Right atrium auricular region (tissue), 2 donors: ENCODE measurements at regions not wholly inside any gene's neighbourhood (a gene's known extent, or its start where the extent isn't known, plus 50 kb on each side); places are given as distances from the start of the nearest gene placed in this dataset.

Experiments used
- DNase-seq: peaks from one replicate; pipeline ENCODE4 v3.0.0-alpha.2; 2019; ENCODE audit warnings: low spot score
- H3K27ac ChIP-seq, 2 donors: fragments of 200-600 bp; sonication (generic); 1 replicate in 1 of 2; 2 replicates in 1 of 2; pipeline ENCODE4 v1.5.1; 2016 to 2019
- H3K27me3 ChIP-seq, 2 donors: fragments of 200-600 bp; sonication (generic); one replicate each; pipeline versions ENCODE4 v1.5.1 to v1.6.0; 2017 to 2019
- H3K36me3 ChIP-seq: fragments of 200-600 bp; sonication (generic); one replicate; pipeline ENCODE4 v1.5.1; 2016
- H3K4me1 ChIP-seq, 2 donors: fragments of 200-600 bp; sonication (generic); one replicate each; pipeline versions ENCODE4 v1.5.1 to v1.6.0; 2017 to 2019
- H3K4me3 ChIP-seq, 2 donors: fragments of 200-600 bp; sonication (generic); 1 replicate in 1 of 2; 2 replicates in 1 of 2; pipeline ENCODE4 v1.5.1; 2017 to 2019; ENCODE audit warnings: mild to moderate bottlenecking in 1 of 2, moderate library complexity in 1 of 2
- H3K9me3 ChIP-seq, 2 donors: fragments of 200-600 bp; sonication (generic); one replicate each; pipeline ENCODE4 v1.5.1; 2019
- CTCF ChIP-seq, 2 donors: fragments of 200-600 bp; sonication (generic); IDR thresholded peaks; one replicate each; pipeline ENCODE4 v1.5.1; 2019; ENCODE audit warnings: antibody characterized with exemption in 2 of 2

DNA sequence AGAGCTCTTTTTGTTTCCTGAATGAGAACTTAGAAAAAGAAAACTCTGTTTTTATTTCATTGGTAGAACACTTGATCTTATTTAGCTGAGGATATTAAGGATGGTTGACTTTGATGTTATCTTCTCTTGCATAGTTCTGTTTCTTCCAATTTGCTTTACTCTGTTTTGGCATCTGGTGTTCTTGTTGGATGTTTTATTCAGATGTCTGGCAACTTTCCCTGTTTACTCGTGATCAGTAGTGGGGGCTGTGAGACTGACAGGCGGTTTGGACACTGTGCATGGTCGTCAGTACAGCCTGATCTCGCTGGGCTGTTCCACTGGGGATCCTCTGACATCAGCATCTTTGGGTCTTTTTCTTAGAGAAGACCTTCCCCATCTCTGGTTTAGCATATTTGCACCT, 100.1 kb downstream of the TSN start:
- no peak for TF ChIP-seq CTCF (IDR thresholded peaks at IDR 0.05)
- no peaks in the 10 kb centered on the region for H3K4me1 ChIP-seq
- no peaks in the 10 kb centered on the region for H3K9me3 ChIP-seq
- no peaks in the 10 kb centered on the region for H3K36me3 ChIP-seq
- no peak overlapping the region for H3K27ac ChIP-seq
- no peak for DNase-seq
- H3K4me3 ChIP-seq, result no peak overlapping the region
- H3K27me3 ChIP-seq, result no peaks in the 10 kb centered on the region

GRCh38 chr2:121856360-121856759, 100.9 kb downstream of the TSN start:
- Histone ChIP-seq H3K27me3 (no peaks in the 10 kb centered on the region), H3K9me3 (no peaks in the 10 kb centered on the region), H3K27ac (no peak overlapping the region), H3K36me3 (no peaks in the 10 kb centered on the region), H3K4me3 (no peak overlapping the region), H3K4me1 (no peaks in the 10 kb centered on the region)
- no peak for DNase-seq
- TF ChIP-seq CTCF (IDR thresholded peaks at IDR 0.05), result no peak

DNA sequence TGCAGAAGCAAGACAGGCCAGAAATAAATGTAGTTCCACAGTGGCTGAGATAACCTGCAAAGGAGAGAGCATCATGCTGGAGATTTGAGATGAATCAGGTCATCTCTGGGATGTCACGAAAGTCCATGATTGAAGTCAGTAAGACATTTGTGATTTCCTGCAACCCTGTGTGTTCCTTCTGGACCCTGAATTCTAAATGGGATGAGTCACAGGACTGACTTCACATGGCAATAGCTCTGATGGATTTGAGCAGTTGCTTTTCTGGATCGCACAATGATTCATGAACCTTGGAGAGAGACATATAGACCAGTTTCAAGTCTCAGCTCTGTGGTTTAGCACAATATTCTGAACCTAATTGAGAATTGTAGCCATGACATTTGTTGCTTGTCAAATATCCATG, 102.9 kb downstream of the TSN start:
- H3K27ac ChIP-seq, result no peak overlapping the region
- H3K4me3 ChIP-seq, result no peak overlapping the region
- no peak for TF ChIP-seq CTCF (IDR thresholded peaks at IDR 0.05)
- no peaks in the 10 kb centered on the region for H3K27me3 ChIP-seq
- DNase-seq, result no peak
- no peaks in the 10 kb centered on the region for H3K36me3 ChIP-seq
- H3K4me1 ChIP-seq, result no peaks in the 10 kb centered on the region
- no peaks in the 10 kb centered on the region for H3K9me3 ChIP-seq

DNA sequence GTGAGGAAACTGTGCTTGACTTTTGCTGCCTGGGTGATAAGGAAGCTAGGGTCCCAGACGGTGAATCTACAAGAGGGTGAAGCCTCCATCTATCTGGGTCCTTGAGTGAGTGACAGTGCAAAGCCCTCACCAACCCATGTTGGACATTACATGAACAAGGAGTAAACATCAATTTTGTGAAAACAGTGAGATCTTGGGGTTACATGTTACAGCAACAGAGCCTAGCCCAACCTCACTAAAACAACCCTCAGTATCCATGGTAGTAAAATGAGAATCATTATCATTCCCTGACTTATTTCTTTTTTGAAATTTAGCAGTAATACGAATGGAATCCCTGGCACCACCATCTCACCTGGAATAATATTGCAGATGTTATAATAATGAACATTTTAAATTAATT, 103.4 kb downstream of the TSN start:
- DNase-seq, result no peak

DNA sequence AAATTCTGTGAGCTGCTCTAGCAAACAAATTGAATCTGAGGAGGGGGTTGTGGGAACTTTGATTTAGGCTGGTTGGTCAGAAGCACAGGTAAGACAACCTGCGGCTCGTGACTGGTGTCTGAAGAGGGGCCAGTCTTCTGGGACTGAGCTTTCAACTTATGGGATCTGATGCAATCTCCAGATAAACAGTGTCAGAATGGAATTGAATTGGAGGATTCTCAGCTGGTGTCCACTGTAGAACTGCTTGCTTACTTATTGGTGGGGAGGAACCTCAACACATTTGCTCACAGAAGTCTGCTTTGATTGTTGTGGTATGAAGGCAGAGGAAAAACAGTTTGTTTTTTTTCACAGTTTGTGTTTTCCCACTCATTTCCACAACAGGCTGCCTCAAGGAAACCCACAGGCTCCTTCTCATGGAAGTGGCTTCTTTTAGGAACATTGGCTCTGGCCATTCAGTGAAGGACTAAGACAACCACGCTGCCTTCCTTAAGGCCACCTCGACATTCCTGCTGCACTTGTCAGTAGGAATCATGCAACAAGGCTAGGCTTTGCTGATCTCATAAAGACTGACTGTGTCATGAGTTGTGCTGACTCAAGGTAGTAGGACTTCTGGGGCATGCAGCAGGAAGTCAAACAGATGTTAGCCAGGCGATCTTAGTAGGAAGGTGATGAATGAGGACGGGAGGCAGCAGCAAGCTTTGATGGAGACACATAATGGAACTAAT, 104.7 kb downstream of the TSN start:
- Histone ChIP-seq H3K27me3 (no peaks in the 10 kb centered on the region), H3K4me3 (no peak overlapping the region), H3K27ac (no peak overlapping the region), H3K9me3 (no peaks in the 10 kb centered on the region), H3K36me3 (no peaks in the 10 kb centered on the region), H3K4me1 (no peaks in the 10 kb centered on the region)
- no peak for TF ChIP-seq CTCF (IDR thresholded peaks at IDR 0.05)
- no peak for DNase-seq

More for the DNA sequence above, 103.4 kb downstream of the TSN start:
- Histone ChIP-seq H3K4me3 (no peak overlapping the region), H3K27me3 (no peaks in the 10 kb centered on the region), H3K27ac (no peak overlapping the region), H3K36me3 (no peaks in the 10 kb centered on the region), H3K4me1 (no peaks in the 10 kb centered on the region), H3K9me3 (no peaks in the 10 kb centered on the region)
- no peak for TF ChIP-seq CTCF (IDR thresholded peaks at IDR 0.05)

DNA sequence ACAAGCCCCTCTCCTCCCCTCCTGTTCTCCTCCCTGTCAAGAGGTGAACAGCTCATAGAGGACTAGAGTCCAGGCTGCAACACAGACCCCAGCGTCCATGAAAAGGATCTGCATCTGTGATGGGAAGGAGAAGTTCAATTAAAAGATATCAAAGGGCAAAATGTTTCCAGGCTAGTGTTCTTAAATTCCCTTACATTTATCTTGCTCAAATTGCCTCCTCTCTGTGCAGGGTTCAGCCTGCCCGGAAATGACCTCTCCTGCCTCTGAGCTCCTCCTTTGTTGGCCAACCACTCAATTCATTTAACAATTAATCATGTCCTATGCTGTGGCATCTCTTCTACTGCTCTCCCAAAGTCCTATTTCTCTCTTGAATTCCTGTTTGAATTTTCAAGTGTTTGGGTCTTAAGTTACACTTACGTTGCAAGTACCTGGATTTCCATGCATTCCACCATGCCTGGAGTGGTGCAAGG, 105.3 kb downstream of the TSN start:
- TF ChIP-seq CTCF (IDR thresholded peaks at IDR 0.05), result no peak
- DNase-seq, result no peak
- Histone ChIP-seq H3K27ac (no peak overlapping the region), H3K4me3 (no peak overlapping the region), H3K4me1 (no peaks in the 10 kb centered on the region), H3K9me3 (no peaks in the 10 kb centered on the region), H3K27me3 (no peaks in the 10 kb centered on the region), H3K36me3 (no peaks in the 10 kb centered on the region)
